HepG2 (cell line): ENCODE measurements at regions not wholly inside any gene's neighbourhood (a gene's known extent, or its start where the extent isn't known, plus 50 kb on each side); places are given as distances from the start of the nearest gene placed in this dataset.

Experiments
- ATAC-seq: fragments of 200-7000 bp; cut with Tn5 transposase; 3 replicates; pipeline ENCODE4 v1.9.1; 2020; ENCODE audit warnings: mild to moderate bottlenecking, moderate library complexity
- BruUV-seq: library from RNA; stranded (reverse); fragments of 400-500 nt; replicated peaks from 2 replicates; lab custom pipeline; 2021; lab: Mats Ljungman, UMichigan
- CTCF ChIA-PET: fragments of 300-600 bp; formaldehyde crosslinking; extraction: SDS; loops from one replicate; lab custom pipeline; 2021; ENCODE audit warnings: low total read pairs, inconsistent platforms, low intra/inter-chr PET ratio; lab: Yijun Ruan, JAX
- POLR2A ChIA-PET: fragments of 350-600 bp; sonication (Branson Sonifier 250); formaldehyde crosslinking; loops from one replicate; lab custom pipeline; 2020; ENCODE audit warnings: antibody characterized with exemption, inconsistent platforms; lab: Yijun Ruan, JAX
- DNase-seq: peaks from one replicate; pipeline ENCODE4 v3.0.0-alpha.2; 2015; ENCODE audit warnings: low spot score
- FAIRE-seq: peaks from 3 replicates; lab custom pipeline; 2011; peaks lifted over from hg19 to GRCh38; lab: Jason Lieb, UNC
- H2AFZ ChIP-seq: one replicate; pipeline ENCODE4 v1.6.1; 2011; ENCODE audit warnings: low read length, inconsistent platforms
- H3K27ac ChIP-seq: fragments of 300-600 bp; 3 replicates; pipeline ENCODE4 v1.8.0; 2011; ENCODE audit warnings: mixed run types, mild to moderate bottlenecking, mixed read lengths, low read length, inconsistent platforms; ENCODE audit not compliant: insufficient read depth; ENCODE audit errors: extremely low read length
- H3K27me3 ChIP-seq, 2 experiments: fragments of 200-600 bp in 1 of 2; 2 replicates in 1 of 2; 3 replicates in 1 of 2; pipeline versions ENCODE4 v1.6.0 to v1.8.0; 2011; ENCODE audit warnings: low read length in 2 of 2, mild to moderate bottlenecking in 2 of 2, moderate library complexity in 2 of 2, inconsistent platforms in 1 of 2; ENCODE audit not compliant: insufficient read depth in 2 of 2, control insufficient read depth in 1 of 2
- H3K36me3 ChIP-seq, 2 experiments: fragments of 200-600 bp in 1 of 2; replicated peaks in 1 of 2; 2 replicates in 1 of 2; 3 replicates in 1 of 2; pipeline versions ENCODE4 v1.5.1 to v1.8.0; 2011; ENCODE audit warnings: low read length in 2 of 2, inconsistent platforms in 1 of 2; ENCODE audit not compliant: insufficient read depth in 2 of 2, control insufficient read depth in 1 of 2
- H3K4me1 ChIP-seq: 2 replicates; pipeline ENCODE4 v1.5.1; 2012; ENCODE audit warnings: low read length, inconsistent platforms; ENCODE audit not compliant: insufficient read depth
- H3K4me2 ChIP-seq: 2 replicates; pipeline ENCODE4 v1.6.0; 2011; ENCODE audit warnings: low read depth, low read length, inconsistent platforms
- H3K4me3 ChIP-seq, 3 experiments: fragments of 200-600 bp in 1 of 3; sonication (generic), shearing (Covaris generic) in 1 of 3; replicated peaks in 1 of 3; 2 replicates each; pipeline ENCODE4 v1.5.1; 2011 to 2016; ENCODE audit warnings: low read length in 3 of 3, inconsistent platforms in 2 of 3, low read depth in 2 of 3, mild to moderate bottlenecking in 2 of 3, control low read depth in 1 of 3, mixed read lengths in 1 of 3; ENCODE audit not compliant: insufficient read depth in 1 of 3
- H3K79me2 ChIP-seq: one replicate; pipeline ENCODE4 v1.6.1; 2011; ENCODE audit warnings: low read length, inconsistent platforms; ENCODE audit not compliant: insufficient read depth
- H3K9ac ChIP-seq: 2 replicates; pipeline ENCODE4 v1.6.0; 2011; ENCODE audit warnings: mild to moderate bottlenecking, low read depth, low read length, inconsistent platforms; ENCODE audit not compliant: insufficient read depth
- H3K9me3 ChIP-seq: 2 replicates; pipeline ENCODE4 v1.5.1; 2012; ENCODE audit warnings: mild to moderate bottlenecking, low read length
- H4K20me1 ChIP-seq: 2 replicates; pipeline ENCODE4 v1.6.0; 2011; ENCODE audit warnings: inconsistent platforms, mild to moderate bottlenecking, low read length, moderate library complexity; ENCODE audit not compliant: insufficient read depth
- GATAD1 ChIP-seq: IDR thresholded peaks from 2 replicates; pipeline ENCODE4 v1.6.1; 2016; ENCODE audit warnings: missing genetic modification reagents, missing compliant biosample characterization
- SMC3 ChIP-seq: IDR thresholded peaks from 2 replicates; pipeline ENCODE4 v1.6.1; 2011; ENCODE audit warnings: low read length, improper control_type of control experiment
- STAG1 ChIP-seq: sonication (generic); formaldehyde crosslinking; IDR thresholded peaks from 2 replicates; pipeline ENCODE4 v1.4.0; 2020; ENCODE audit warnings: missing genetic modification reagents
- TCF12 ChIP-seq, 2 experiments: fragments of 450-650 bp in 1 of 2; sonication (generic) in 1 of 2; formaldehyde crosslinking in 1 of 2; IDR thresholded peaks; 2 replicates each; pipeline versions ENCODE4 v1.6.1 to v1.8.0; 2017 to 2022; ENCODE audit warnings: antibody characterized with exemption in 1 of 2, mild to moderate bottlenecking in 1 of 2, missing genetic modification reagents in 1 of 2, moderate library complexity in 1 of 2
- WIZ ChIP-seq: sonication (generic); formaldehyde crosslinking; IDR thresholded peaks from 2 replicates; pipeline ENCODE4 v1.5.1; 2020; ENCODE audit warnings: mild to moderate bottlenecking, missing genetic modification reagents
- WGBS: methylation state at CpG from one replicate; pipeline ENCODE4 v1.1.6; 2017; ENCODE audit warnings: low lambda C conversion rate; 5-methylcytosine and 5-hydroxymethylcytosine counted together
- in situ Hi-C: cut with HindIII; loops from 2 replicates; pipeline ENCODE4 v1.10.0; 2017; ENCODE audit warnings: low pct_unique_long_range_greater_than_20kb; ENCODE audit not compliant: extremely low pct_ligation_motif_present
- intact Hi-C: fragments of 100-400 bp; cut with micrococcal nuclease; formaldehyde crosslinking; loops from one replicate; pipeline ENCODE4 v1.10.0; 2022; ENCODE audit not compliant: unreplicated experiment
- TF ChIP-seq, protein P1 (sequence below): sonication (generic); formaldehyde crosslinking; IDR thresholded peaks from 2 replicates; pipeline ENCODE4 v1.5.0; 2020; ENCODE audit warnings: mild to moderate bottlenecking, missing genetic modification reagents, moderate library complexity
- TF ChIP-seq, protein P2 (sequence below): fragments of 450-650 bp; IDR thresholded peaks from 2 replicates; pipeline ENCODE4 v1.6.1; 2017

DNA sequence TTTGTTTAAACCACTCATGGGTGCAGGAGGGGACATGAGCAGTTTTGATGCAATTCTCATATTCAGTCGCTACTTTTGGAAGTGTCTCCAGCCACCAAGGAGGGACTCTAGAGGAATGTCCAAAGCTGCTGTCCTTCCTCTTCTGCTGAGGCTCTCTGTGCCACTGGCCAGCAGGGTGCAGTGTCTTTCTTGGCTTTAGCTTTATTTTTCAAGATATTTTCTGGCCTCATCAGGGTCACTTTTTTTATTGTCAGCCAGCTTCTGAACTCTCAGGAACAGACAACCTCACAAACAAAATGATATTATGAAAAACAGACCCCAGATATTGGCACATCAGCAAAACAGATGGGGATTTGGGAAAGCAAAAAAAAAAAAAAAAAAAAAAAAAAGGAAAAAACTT is 289.3 kb upstream of the ZSWIM2 start:
- peak; percentile 59 for FAIRE-seq
- TF ChIP-seq, protein P1, sequence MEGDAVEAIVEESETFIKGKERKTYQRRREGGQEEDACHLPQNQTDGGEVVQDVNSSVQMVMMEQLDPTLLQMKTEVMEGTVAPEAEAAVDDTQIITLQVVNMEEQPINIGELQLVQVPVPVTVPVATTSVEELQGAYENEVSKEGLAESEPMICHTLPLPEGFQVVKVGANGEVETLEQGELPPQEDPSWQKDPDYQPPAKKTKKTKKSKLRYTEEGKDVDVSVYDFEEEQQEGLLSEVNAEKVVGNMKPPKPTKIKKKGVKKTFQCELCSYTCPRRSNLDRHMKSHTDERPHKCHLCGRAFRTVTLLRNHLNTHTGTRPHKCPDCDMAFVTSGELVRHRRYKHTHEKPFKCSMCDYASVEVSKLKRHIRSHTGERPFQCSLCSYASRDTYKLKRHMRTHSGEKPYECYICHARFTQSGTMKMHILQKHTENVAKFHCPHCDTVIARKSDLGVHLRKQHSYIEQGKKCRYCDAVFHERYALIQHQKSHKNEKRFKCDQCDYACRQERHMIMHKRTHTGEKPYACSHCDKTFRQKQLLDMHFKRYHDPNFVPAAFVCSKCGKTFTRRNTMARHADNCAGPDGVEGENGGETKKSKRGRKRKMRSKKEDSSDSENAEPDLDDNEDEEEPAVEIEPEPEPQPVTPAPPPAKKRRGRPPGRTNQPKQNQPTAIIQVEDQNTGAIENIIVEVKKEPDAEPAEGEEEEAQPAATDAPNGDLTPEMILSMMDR = peak; percentile 64
- TF ChIP-seq SMC3 = peak; percentile 46; the same call in 1 of the 2 replicates
- TF ChIP-seq STAG1 = peak; percentile 52
- TF ChIP-seq TCF12 (IDR thresholded peaks at IDR 0.05) = no peak
- no peak for TF ChIP-seq TCF12 (CRISPR knock-in tag; IDR thresholded peaks at IDR 0.05)
- TF ChIP-seq, all 625 proteins: peak for 3
- no peaks in the 10 kb centered on the region for H3K27me3 ChIP-seq
- H2AFZ ChIP-seq = no peak overlapping the region
- no peaks in the 10 kb centered on the region for H4K20me1 ChIP-seq
- no TSS peak for BruUV-seq
- no peak overlapping the region for H3K4me3 ChIP-seq
- ATAC-seq (peak; percentile 92), DNase-seq (peak; percentile 37)
- no peaks in the 10 kb centered on the region for H3K79me2 ChIP-seq
- no peak overlapping the region for H3K27ac ChIP-seq
- H3K4me1 ChIP-seq = no peaks in the 10 kb centered on the region
- CTCF ChIA-PET = interaction anchor here (1.8 kb wide), 1 partner anchor 315 kb away, joined by 6 read pairs; no protein-coding TSS in a partner anchor
- H3K4me2 ChIP-seq = no peak overlapping the region
- intact Hi-C loops = loop anchor here (1.0 to 5.0 kb wide), 2 partner anchors 315 to 704 kb away; no protein-coding TSS in a partner anchor
- in situ Hi-C loops = no loop called here
- H3K36me3 ChIP-seq = no peaks in the 10 kb centered on the region
- H3K9me3 ChIP-seq = no peaks in the 10 kb centered on the region
- 0% methylated on average over 1 of the region's 1 CpG for WGBS
- no peak overlapping the region for H3K9ac ChIP-seq
- POLR2A ChIA-PET = no interaction called here

DNA sequence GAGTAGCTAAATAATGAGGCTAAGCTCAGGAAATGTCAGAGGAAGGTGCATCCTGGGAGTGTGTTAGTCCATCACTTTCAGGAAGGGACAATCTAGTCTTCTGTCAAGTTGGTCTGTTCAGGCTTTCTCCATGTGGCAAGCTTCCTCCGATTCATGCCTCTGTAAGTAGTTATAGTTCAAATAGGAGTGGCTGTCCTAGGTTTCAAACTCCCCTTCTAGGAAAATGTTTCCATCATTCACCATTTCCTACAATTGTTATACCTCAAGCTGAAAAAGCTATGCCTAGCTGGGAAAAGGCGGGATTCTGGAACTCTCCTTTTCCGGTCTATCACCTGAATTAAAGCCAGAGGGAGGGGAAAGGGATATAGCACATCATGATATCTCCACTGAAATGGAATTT is 287.7 kb upstream of the ZSWIM2 start:
- ChIA-PET CTCF (no interaction called here), POLR2A (no interaction called here)
- Histone ChIP-seq H3K36me3 (no peaks in the 10 kb centered on the region), H3K4me1 (no peaks in the 10 kb centered on the region), H3K4me3 (no peak overlapping the region), H2AFZ (no peak overlapping the region), H3K4me2 (no peak overlapping the region), H4K20me1 (no peaks in the 10 kb centered on the region), H3K9me3 (no peaks in the 10 kb centered on the region), H3K79me2 (no peaks in the 10 kb centered on the region), H3K9ac (no peak overlapping the region), H3K27me3 (no peaks in the 10 kb centered on the region), H3K27ac (no peak overlapping the region)
- FAIRE-seq (no peak), ATAC-seq (no peak), DNase-seq (no peak)
- in situ Hi-C loops (no loop called here), intact Hi-C loops (loop anchor here (5.0 kb wide), 1 partner anchor 706 kb away; no protein-coding TSS in a partner anchor)
- BruUV-seq = no TSS peak
- 0% methylated on average over 3 of the region's 3 CpGs for WGBS
- TF ChIP-seq, protein P2, sequence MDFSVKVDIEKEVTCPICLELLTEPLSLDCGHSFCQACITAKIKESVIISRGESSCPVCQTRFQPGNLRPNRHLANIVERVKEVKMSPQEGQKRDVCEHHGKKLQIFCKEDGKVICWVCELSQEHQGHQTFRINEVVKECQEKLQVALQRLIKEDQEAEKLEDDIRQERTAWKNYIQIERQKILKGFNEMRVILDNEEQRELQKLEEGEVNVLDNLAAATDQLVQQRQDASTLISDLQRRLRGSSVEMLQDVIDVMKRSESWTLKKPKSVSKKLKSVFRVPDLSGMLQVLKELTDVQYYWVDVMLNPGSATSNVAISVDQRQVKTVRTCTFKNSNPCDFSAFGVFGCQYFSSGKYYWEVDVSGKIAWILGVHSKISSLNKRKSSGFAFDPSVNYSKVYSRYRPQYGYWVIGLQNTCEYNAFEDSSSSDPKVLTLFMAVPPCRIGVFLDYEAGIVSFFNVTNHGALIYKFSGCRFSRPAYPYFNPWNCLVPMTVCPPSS = no peak
- TF ChIP-seq GATAD1 (CRISPR knock-in tag) (no peak), WIZ (no peak)
